SK-N-SH (cell line): ENCODE measurements at regions not wholly inside any gene's neighbourhood (a gene's known extent, or its start where the extent isn't known, plus 50 kb on each side); places are given as distances from the start of the nearest gene placed in this dataset.

ENCODE experiments used
- CHD2 ChIP-seq: fragments of 150-350 bp; IDR thresholded peaks from 2 replicates; pipeline ENCODE4 v1.6.1; 2018; ENCODE audit warnings: low read length; ENCODE audit not compliant: partially characterized antibody
- EP300 ChIP-seq, 2 experiments: IDR thresholded peaks; 2 replicates each; pipeline versions ENCODE4 v1.4.0 to v1.6.1; 2012; ENCODE audit warnings: borderline replicate concordance in 1 of 2, low read depth in 1 of 2, low read length in 1 of 2
- GATA2 ChIP-seq: sonication (generic); formaldehyde crosslinking; IDR thresholded peaks from 2 replicates; pipeline ENCODE4 v1.5.0; 2020; ENCODE audit warnings: mild to moderate bottlenecking, missing genetic modification reagents
- MXI1 ChIP-seq: IDR thresholded peaks from 2 replicates; pipeline ENCODE4 v1.6.1; 2012; ENCODE audit warnings: mild to moderate bottlenecking, low read depth, low read length, improper control_type of control experiment
- POLR2AphosphoS5 ChIP-seq: IDR thresholded peaks from 2 replicates; pipeline ENCODE4 v1.6.1; 2012; ENCODE audit warnings: low read depth, low read length
- TAF1 ChIP-seq: IDR thresholded peaks from 2 replicates; pipeline ENCODE4 v1.6.1; 2012; ENCODE audit warnings: low read depth, mild to moderate bottlenecking, low read length, moderate library complexity, borderline replicate concordance
- YY1 ChIP-seq: IDR thresholded peaks from 2 replicates; pipeline ENCODE4 v1.4.0; 2012; ENCODE audit warnings: low read depth, mild to moderate bottlenecking
- TF ChIP-seq, protein P1 (sequence below): fragments of 200-600 bp; sonication (generic); IDR thresholded peaks from 2 replicates; pipeline ENCODE4 v1.6.1; 2017; ENCODE audit warnings: antibody characterized with exemption, mild to moderate bottlenecking, moderate library complexity
- TF ChIP-seq, protein P2 (sequence below): IDR thresholded peaks from 2 replicates; pipeline ENCODE4 v1.4.0; 2012; ENCODE audit warnings: low read depth, borderline replicate concordance
- TF ChIP-seq, protein P3 (sequence below): IDR thresholded peaks from 2 replicates; pipeline ENCODE4 v1.4.0; 2012; ENCODE audit warnings: low read depth

DNA sequence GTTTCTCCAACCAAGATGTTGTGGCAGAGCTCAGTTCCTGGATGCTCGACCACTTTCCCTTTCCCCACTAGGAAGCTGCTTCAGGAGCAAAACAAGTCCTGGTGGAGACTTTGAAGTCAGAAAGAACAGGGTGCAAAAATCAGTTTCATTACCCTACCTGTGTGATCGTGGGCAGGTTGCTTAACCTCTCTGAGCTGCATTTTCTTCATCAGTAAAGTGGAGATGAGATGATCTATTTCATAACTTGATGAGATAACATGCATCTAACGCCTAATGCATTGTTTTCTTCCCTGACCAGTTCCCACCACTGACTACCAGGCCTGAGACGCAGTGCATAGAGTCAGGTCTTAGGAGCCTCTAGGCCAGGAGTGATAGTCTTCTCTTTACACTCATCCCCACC is 470.0 kb downstream of the SOX6 start:
- TF ChIP-seq, protein P1, sequence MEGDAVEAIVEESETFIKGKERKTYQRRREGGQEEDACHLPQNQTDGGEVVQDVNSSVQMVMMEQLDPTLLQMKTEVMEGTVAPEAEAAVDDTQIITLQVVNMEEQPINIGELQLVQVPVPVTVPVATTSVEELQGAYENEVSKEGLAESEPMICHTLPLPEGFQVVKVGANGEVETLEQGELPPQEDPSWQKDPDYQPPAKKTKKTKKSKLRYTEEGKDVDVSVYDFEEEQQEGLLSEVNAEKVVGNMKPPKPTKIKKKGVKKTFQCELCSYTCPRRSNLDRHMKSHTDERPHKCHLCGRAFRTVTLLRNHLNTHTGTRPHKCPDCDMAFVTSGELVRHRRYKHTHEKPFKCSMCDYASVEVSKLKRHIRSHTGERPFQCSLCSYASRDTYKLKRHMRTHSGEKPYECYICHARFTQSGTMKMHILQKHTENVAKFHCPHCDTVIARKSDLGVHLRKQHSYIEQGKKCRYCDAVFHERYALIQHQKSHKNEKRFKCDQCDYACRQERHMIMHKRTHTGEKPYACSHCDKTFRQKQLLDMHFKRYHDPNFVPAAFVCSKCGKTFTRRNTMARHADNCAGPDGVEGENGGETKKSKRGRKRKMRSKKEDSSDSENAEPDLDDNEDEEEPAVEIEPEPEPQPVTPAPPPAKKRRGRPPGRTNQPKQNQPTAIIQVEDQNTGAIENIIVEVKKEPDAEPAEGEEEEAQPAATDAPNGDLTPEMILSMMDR: no peak
- TF ChIP-seq POLR2AphosphoS5 (no peak), CHD2 (no peak), GATA2 (CRISPR knock-in tag) (no peak), TAF1 (no peak), EP300 (IDR thresholded peaks at IDR 0.05; ENCODE audit: borderline replicate concordance in 1 of 2, low read depth in 1 of 2, low read length in 1 of 2) (no peak), YY1 (no peak), MXI1 (no peak)
- TF ChIP-seq, protein P2, sequence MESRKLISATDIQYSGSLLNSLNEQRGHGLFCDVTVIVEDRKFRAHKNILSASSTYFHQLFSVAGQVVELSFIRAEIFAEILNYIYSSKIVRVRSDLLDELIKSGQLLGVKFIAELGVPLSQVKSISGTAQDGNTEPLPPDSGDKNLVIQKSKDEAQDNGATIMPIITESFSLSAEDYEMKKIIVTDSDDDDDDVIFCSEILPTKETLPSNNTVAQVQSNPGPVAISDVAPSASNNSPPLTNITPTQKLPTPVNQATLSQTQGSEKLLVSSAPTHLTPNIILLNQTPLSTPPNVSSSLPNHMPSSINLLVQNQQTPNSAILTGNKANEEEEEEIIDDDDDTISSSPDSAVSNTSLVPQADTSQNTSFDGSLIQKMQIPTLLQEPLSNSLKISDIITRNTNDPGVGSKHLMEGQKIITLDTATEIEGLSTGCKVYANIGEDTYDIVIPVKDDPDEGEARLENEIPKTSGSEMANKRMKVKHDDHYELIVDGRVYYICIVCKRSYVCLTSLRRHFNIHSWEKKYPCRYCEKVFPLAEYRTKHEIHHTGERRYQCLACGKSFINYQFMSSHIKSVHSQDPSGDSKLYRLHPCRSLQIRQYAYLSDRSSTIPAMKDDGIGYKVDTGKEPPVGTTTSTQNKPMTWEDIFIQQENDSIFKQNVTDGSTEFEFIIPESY: no peak
- TF ChIP-seq, protein P3, sequence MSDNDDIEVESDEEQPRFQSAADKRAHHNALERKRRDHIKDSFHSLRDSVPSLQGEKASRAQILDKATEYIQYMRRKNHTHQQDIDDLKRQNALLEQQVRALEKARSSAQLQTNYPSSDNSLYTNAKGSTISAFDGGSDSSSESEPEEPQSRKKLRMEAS: no peak
